ENCODE measurements at regions not wholly inside any gene's neighbourhood (a gene's known extent, or its start where the extent isn't known, plus 50 kb on each side); places are given as distances from the start of the nearest gene placed in this dataset.
A peak's percentile ranks its signal among the peaks of the same experiment; 100 is the strongest.

GRCh38 chr9:89234205-89235067 lies 55.8 kb upstream of the SHC3 start:
- DNase-seq (ENCODE audit: low spot score): peak; percentile 14

DNA sequence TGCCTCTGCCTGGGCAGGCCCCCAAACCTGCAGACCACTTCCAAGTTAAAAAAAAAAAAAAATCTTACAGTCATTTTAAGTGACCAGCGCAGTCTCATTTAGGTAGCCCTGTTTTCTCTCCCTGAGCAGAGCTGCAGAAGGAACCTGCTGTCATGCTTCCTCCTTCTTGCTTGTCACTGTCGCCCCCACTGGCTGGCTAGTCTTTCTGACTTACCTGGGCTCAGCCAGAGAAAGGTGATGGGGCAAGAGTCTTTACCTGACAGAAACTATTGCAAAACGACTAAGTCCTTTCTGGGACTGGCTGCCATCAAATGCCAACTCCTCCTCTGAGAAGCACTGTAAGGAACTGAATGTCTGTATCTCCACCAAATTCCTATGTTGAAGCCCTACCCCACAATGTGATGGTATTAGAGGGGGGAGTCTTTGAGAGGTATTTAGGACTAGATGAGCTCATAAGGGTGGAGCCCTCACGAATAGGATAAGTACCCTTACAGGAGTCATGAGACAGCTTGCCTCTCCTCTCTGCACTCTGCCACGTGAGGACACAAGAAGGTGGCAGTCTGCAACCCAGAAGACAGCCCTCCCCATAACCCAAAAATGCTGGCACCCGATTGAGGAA lies 58.4 kb upstream of the SHC3 start:
- DNase-seq (ENCODE audit: low spot score): no peak

DNA sequence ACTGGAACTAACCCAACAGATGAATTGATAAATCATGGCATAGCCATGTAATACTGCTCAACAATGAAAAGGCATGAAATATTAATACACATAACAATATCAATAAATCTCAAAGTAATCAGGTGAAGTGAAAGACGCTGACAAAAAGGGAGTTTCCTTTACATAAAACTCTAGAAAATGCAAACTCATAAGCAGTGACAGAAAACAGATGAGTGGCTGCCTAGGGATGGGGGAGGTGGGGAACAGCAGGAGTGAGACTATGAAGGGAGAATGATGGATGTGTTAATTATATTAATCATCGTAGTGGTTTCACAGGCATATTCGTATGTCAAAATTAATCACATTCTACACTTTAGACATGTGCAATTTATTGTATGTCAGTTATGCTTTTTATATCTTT lies 59.8 kb upstream of the SHC3 start:
- no peak for DNase-seq (ENCODE audit: low spot score)

- no peak for DNase-seq (ENCODE audit: low spot score)
These were observed 64.9 kb upstream of the SHC3 start for GRCh38 chr9:89243296-89244061.

- DNase-seq (ENCODE audit: low spot score): no peak
These were observed 64.2 kb upstream of the CKS2 start for GRCh38 chr9:89246840-89247239.

DNA sequence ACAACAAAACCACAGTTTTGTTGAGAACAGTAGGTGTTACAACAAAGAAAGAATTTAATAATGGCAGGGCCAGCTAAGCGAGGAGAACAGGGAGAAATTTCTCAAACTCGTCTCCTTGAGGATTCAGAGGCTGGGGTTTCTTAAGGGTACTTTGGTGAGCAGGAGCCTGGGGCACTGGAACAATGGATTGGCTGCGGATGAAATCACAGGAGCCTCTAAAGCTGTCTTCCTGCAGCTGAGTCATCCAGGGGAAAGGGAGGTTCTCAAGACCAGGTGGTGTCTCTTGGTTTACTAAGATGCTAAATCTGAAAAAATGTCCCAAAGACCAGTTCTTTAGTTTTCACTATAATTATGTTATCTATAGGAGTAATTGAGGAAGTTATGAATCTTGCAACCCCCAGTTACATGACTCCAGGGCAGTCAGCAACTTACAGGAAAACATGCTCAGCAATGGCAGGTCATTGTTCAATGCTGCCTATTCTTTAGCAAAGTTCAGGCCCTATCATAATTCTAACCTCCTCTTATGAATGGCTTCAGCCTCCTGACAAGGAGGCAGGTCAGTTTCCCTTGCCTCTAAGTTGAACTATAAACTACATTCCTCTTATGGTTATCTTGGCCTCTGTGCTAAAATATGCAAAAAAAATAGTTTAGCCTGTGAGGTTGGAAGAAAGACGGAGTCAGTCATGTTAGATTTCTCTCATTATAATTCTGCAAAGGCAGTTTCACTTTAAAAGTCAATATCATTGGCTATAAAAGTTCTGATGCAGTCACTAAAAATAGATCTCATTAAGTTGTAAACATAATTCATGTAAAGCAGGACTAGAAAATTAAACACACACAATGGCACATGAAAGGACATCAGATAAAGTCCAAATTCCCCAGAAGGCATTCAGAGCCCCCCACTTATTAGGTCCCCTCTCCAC lies 63.3 kb upstream of the CKS2 start:
- no peak for DNase-seq (ENCODE audit: low spot score)

GRCh38 chr9:89249001-89249400 lies 62.0 kb upstream of the CKS2 start:
- no peak for DNase-seq (ENCODE audit: low spot score)

DNA sequence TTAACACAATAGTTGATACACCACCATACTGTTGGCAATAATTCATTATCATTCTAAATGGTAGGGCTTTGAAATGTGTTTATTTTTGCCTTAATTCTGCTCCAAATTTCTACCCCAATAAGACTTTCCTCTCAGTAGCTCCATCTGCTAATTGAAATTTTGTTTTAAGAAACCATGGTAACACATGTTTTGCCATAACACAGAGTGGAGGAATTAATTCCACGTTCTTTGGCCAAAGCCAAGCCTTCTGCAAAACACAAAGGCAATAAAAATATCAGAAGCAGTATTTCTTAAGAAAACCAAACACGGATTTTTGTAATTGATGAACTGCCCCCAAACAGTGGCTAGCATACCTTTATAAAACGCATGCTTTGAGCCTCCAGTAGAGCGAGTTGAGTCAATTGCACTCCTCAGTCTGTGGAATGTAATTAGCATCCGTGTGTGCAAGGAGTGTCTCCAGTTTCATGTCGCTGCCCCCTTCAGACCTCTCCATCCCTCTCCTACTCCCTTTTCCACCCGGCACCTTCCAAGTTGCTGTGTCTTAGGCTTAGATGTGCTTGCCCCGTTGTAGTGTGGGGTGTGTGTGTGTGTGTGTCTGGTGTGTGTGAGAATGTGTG lies 58.2 kb upstream of the CKS2 start:
- DNase-seq (ENCODE audit: low spot score): no peak

DNA sequence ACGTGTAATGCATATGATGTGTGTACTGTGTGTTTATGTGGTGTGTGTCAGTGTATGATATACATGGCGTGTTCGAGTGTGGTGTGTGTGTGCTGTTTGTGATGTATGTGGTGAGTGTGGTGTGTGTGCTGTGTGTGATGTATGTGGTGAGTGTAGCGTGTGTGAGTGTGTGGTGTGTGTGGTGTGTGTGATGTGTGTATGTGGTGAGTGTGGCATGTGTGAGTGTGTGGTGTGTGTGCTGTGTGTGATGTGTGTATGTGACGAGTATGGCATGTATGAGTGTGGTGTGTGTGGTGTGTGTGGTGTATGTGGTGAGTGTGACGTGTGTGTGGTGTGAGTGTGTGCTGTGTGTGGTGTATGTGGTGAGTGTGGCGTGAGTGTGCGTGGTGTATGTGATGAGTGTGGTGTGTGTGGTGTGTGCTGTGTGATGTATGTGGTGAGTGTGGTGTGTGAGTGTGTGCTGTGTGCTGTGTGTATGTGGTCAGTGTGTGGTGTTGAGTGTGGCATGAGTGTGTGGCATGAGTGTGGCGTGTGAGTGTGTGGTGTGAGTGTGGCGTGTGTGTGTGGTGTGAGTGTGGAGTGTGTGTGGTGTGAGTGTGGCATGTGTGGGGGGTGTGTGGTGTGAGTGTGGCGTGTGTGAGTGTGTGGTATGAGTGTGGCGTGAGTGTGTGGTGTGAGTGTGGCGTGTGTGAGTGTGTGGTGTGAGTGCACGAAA lies 56.8 kb upstream of the CKS2 start:
- no peak for DNase-seq (ENCODE audit: low spot score)

DNA sequence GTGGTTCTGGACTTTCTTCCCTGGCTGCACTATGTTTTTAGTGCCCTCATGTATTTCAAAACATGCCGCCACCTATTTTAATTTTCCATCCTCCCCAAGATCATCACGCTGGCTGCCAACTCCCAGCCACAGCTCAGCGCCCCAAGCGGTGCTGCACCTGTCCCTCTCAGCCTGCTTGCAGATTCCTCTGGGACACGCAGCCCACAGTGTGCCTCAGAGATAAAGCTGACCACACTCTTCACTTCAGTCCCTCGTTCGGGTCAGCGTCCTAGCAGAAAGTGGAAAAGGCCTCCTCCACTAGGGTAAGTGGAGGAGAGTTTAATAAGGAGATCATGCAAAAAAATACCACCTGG lies 56.2 kb upstream of the CKS2 start:
- DNase-seq (ENCODE audit: low spot score): no peak

GRCh38 chr9:89256225-89256624 lies 54.8 kb upstream of the CKS2 start:
- no peak for DNase-seq (ENCODE audit: low spot score)

DNA sequence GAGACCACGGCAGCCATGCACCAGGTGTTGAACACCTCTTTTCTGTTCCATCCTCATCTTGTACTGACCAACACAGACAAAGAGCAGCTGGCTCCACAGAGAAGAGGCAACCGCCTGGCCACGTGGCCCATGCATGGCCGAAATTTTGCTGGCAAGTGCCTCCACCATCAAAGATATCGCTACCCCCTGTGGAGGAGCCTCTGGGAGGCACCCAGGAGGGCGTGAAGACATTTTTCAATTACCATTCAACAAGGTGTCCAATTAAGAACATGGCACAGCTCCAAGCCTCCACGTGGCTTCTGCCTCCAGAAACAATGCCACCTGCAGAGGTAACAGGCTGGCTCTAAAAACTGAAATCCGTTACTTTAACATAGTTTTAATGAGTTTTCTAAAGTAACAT lies 54.4 kb upstream of the CKS2 start:
- DNase-seq (ENCODE audit: low spot score): no peak

DNA sequence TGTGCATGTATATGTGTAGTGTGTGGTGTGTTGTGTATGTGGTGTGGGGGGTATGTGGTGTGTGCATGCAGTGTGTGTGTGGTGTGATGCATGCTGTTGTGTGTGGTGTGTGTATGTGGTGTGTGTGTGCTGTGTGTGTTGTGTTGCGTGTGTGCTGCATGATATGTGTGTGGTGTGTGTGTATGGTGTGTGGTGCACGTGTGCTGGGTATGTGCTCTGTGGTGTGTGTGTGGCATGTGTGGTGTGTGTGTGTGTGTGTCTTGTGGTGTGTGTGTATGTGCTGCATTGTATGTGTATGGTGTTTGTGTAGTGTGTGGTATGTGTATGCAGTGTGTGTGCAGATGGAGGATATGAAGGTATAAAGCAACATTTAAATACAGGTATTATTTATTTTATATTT lies 50.5 kb upstream of the CKS2 start:
- no peak for DNase-seq (ENCODE audit: low spot score)
